Endothelial cell of umbilical vein (primary cell): ENCODE measurements at regions not wholly inside any gene's neighbourhood (a gene's known extent, or its start where the extent isn't known, plus 50 kb on each side); places are given as distances from the start of the nearest gene placed in this dataset.

Experiments
- BruUV-seq: library from RNA; stranded (reverse); fragments of 400-500 nt; replicated peaks from 2 replicates; lab custom pipeline; 2021; lab: Mats Ljungman, UMichigan
- CTCF ChIA-PET: fragments of 300-600, 350-600 bp; sonication (Branson Sonifier 250); formaldehyde crosslinking; loops from one replicate; lab custom pipeline; 2021; ENCODE audit warnings: antibody characterized with exemption, inconsistent platforms; lab: Charles Lee
- POLR2A ChIA-PET: fragments of 300-600, 350-600 bp; sonication (Branson Sonifier 250); formaldehyde crosslinking; loops from one replicate; lab custom pipeline; 2021; ENCODE audit warnings: antibody characterized with exemption, inconsistent platforms; lab: Charles Lee
- DNase-seq: peaks from one replicate; pipeline ENCODE4 v3.0.0-alpha.2; 2011; ENCODE audit warnings: low read depth, low spot score
- FAIRE-seq: peaks from 2 replicates; lab custom pipeline; 2011; peaks lifted over from hg19 to GRCh38; lab: Jason Lieb, UNC
- H2AFZ ChIP-seq: 2 replicates; pipeline ENCODE4 v1.6.0; 2012; ENCODE audit warnings: low read depth, low read length, control low read depth, inconsistent platforms
- H3K27ac ChIP-seq: 2 replicates; pipeline ENCODE4 v1.5.1; 2011; ENCODE audit warnings: low read depth, mild to moderate bottlenecking, control low read depth, low read length, moderate library complexity; ENCODE audit not compliant: insufficient read depth
- H3K27me3 ChIP-seq, 2 experiments: 2 replicates each; pipeline versions ENCODE4 v1.6.0 to v1.6.1; 2011; ENCODE audit warnings: low read length in 2 of 2, mixed read lengths in 1 of 2; ENCODE audit not compliant: control insufficient read depth in 2 of 2, insufficient read depth in 2 of 2
- H3K36me3 ChIP-seq, 2 experiments: 2 replicates in 1 of 2; 3 replicates in 1 of 2; pipeline ENCODE4 v1.5.1; 2011; ENCODE audit warnings: low read length in 2 of 2, mild to moderate bottlenecking in 1 of 2, moderate library complexity in 1 of 2; ENCODE audit not compliant: control insufficient read depth in 2 of 2, insufficient read depth in 2 of 2; ENCODE audit errors: extremely low read depth in 1 of 2
- H3K4me1 ChIP-seq: 3 replicates; pipeline ENCODE4 v1.5.1; 2011; ENCODE audit warnings: mild to moderate bottlenecking, low read length; ENCODE audit not compliant: control insufficient read depth, insufficient read depth; ENCODE audit errors: extremely low read depth
- H3K4me2 ChIP-seq: 2 replicates; pipeline ENCODE4 v1.6.1; 2011; ENCODE audit warnings: low read length, control low read depth, mixed read lengths; ENCODE audit not compliant: insufficient read depth
- H3K4me3 ChIP-seq, 3 experiments: fragments of 200-600 bp in 1 of 3; sonication (generic), shearing (Covaris generic) in 1 of 3; replicated peaks in 1 of 3; 2 replicates each; pipeline ENCODE4 v1.5.1; 2011 to 2016; ENCODE audit warnings: control low read depth in 3 of 3, low read length in 3 of 3, mild to moderate bottlenecking in 2 of 3, inconsistent platforms in 1 of 3, low read depth in 1 of 3, moderate library complexity in 1 of 3; ENCODE audit not compliant: insufficient read depth in 1 of 3
- H3K79me2 ChIP-seq: 2 replicates; pipeline ENCODE4 v1.6.0; 2012; ENCODE audit warnings: low read length, inconsistent platforms; ENCODE audit not compliant: control insufficient read depth, insufficient read depth
- H3K9ac ChIP-seq: replicated peaks from 2 replicates; pipeline ENCODE3; 2011; ENCODE audit warnings: low read length, control low read depth; ENCODE audit not compliant: insufficient read depth; ENCODE audit errors: extremely low read depth
- H3K9me1 ChIP-seq: replicated peaks from 3 replicates; pipeline ENCODE4 v1.6.0; 2011; ENCODE audit warnings: mild to moderate bottlenecking, low read length; ENCODE audit not compliant: control insufficient read depth, insufficient read depth; ENCODE audit errors: extremely low read depth
- H3K9me3 ChIP-seq: replicated peaks from 2 replicates; pipeline ENCODE4 v1.5.1; 2012; ENCODE audit warnings: low read length, inconsistent platforms; ENCODE audit not compliant: control insufficient read depth, insufficient read depth
- H4K20me1 ChIP-seq: replicated peaks from 2 replicates; pipeline ENCODE3; 2011; ENCODE audit warnings: mild to moderate bottlenecking, low read length; ENCODE audit not compliant: control insufficient read depth, insufficient read depth; ENCODE audit errors: extremely low read depth
- EZH2 ChIP-seq: IDR thresholded peaks from 2 replicates; pipeline ENCODE4 v1.6.1; 2012; ENCODE audit warnings: borderline replicate concordance, low read depth, mild to moderate bottlenecking, moderate library complexity, low read length, inconsistent platforms; ENCODE audit not compliant: severe bottlenecking
- FOS ChIP-seq: IDR thresholded peaks from 2 replicates; pipeline ENCODE4 v1.6.1; 2011; ENCODE audit warnings: mild to moderate bottlenecking, low read length, moderate library complexity, borderline replicate concordance; ENCODE audit not compliant: insufficient read depth
- GATA2 ChIP-seq: IDR thresholded peaks from 2 replicates; pipeline ENCODE4 v1.7.0; 2011; ENCODE audit warnings: low read depth, mild to moderate bottlenecking, moderate library complexity, mixed read lengths, low read length; ENCODE audit not compliant: insufficient read length, insufficient read depth
- JUN ChIP-seq: IDR thresholded peaks from 2 replicates; pipeline ENCODE4 v1.6.1; 2011; ENCODE audit warnings: borderline replicate concordance, low read depth; ENCODE audit not compliant: insufficient read length, insufficient read depth
- MYC ChIP-seq: IDR thresholded peaks from one replicate; pipeline ENCODE4 v1.6.1; 2011; ENCODE audit warnings: mild to moderate bottlenecking, low read depth, low read length
- POLR2A ChIP-seq: IDR thresholded peaks from 2 replicates; pipeline ENCODE4 v1.6.1; 2012; ENCODE audit warnings: low read depth, mild to moderate bottlenecking, control low read depth, low read length
- POLR2AphosphoS5 ChIP-seq: IDR thresholded peaks from 2 replicates; pipeline ENCODE4 v1.6.1; 2012; ENCODE audit warnings: low read depth, mild to moderate bottlenecking, control low read depth, low read length, moderate library complexity; ENCODE audit not compliant: insufficient read depth
- dilution Hi-C: fragments of 300-500 bp; cut with MboI; formaldehyde crosslinking; loops from one replicate; pipeline ENCODE4 v1.15.0; 2019; ENCODE audit warnings: low sequenced_read_pairs; ENCODE audit not compliant: extremely low pct_ligation_motif_present
- intact Hi-C: fragments of 100-400 bp; cut with micrococcal nuclease; formaldehyde crosslinking; loops from one replicate; pipeline ENCODE4 v1.10.0; 2022
- TF ChIP-seq, protein P1 (sequence below): IDR thresholded peaks from 2 replicates; pipeline ENCODE4 v1.6.1; 2011; ENCODE audit not compliant: insufficient read depth, insufficient read length
- TF ChIP-seq, protein P2 (sequence below), 2 donors: IDR thresholded peaks; 1 replicate in 1 of 2; 2 replicates in 1 of 2; pipeline ENCODE4 v1.5.1; 2011; ENCODE audit warnings: low read length in 2 of 2, mild to moderate bottlenecking in 2 of 2, moderate library complexity in 2 of 2, control low read depth in 1 of 2, inconsistent platforms in 1 of 2, low read depth in 1 of 2; ENCODE audit not compliant: insufficient read depth in 1 of 2; ENCODE audit errors: extremely low read depth in 1 of 2

DNA sequence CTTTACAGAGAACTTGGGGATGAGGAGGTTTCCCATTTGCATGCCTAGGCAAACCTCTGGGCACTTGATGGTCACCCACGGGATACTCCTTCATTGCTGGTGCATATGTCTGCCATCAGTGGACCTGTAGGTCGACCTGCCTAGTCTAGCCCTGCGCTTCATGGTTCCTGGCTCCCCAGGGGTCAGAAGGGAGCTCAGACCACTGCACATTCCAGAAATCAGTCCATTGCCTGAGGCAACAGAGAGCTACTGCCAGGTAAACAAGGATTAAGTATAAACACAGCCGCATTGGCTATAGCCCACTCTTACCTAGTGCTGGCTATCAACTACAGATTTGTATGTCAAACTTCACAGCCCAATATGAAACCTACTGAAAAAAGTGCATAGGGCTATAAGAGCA lies 476.4 kb downstream of the SOX5 start:
- Histone ChIP-seq H3K4me1 (no peaks in the 10 kb centered on the region), H3K4me2 (no peak overlapping the region), H3K4me3 (no peak overlapping the region), H3K79me2 (no peaks in the 10 kb centered on the region), H2AFZ (no peak overlapping the region), H3K9me1 (no peaks in the 10 kb centered on the region), H4K20me1 (no peaks in the 10 kb centered on the region), H3K36me3 (no peaks in the 10 kb centered on the region), H3K9ac (no peak overlapping the region), H3K27me3 (no peaks in the 10 kb centered on the region), H3K9me3 (peaks cover 2% of the 10 kb centered on the region), H3K27ac (no peak overlapping the region)
- dilution Hi-C loops (no loop called here), intact Hi-C loops (no loop called here)
- BruUV-seq, result no TSS peak
- DNase-seq (no peak), FAIRE-seq (no peak)
- CTCF ChIA-PET, result no interaction called here
- POLR2A ChIA-PET, result no interaction called here
- TF ChIP-seq, protein P1, sequence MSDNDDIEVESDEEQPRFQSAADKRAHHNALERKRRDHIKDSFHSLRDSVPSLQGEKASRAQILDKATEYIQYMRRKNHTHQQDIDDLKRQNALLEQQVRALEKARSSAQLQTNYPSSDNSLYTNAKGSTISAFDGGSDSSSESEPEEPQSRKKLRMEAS, result no peak
- TF ChIP-seq POLR2AphosphoS5 (no peak), POLR2A (no peak), JUN (no peak), FOS (no peak), EZH2 (no peak), GATA2 (no peak), MYC (no peak)
- TF ChIP-seq, protein P2, sequence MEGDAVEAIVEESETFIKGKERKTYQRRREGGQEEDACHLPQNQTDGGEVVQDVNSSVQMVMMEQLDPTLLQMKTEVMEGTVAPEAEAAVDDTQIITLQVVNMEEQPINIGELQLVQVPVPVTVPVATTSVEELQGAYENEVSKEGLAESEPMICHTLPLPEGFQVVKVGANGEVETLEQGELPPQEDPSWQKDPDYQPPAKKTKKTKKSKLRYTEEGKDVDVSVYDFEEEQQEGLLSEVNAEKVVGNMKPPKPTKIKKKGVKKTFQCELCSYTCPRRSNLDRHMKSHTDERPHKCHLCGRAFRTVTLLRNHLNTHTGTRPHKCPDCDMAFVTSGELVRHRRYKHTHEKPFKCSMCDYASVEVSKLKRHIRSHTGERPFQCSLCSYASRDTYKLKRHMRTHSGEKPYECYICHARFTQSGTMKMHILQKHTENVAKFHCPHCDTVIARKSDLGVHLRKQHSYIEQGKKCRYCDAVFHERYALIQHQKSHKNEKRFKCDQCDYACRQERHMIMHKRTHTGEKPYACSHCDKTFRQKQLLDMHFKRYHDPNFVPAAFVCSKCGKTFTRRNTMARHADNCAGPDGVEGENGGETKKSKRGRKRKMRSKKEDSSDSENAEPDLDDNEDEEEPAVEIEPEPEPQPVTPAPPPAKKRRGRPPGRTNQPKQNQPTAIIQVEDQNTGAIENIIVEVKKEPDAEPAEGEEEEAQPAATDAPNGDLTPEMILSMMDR (IDR thresholded peaks at IDR 0.05; ENCODE audit: extremely low read depth in 1 of 2, insufficient read depth in 1 of 2, low read depth in 1 of 2, low read length in 2 of 2), result no peak
